Activated CD8-positive, alpha-beta memory T cell treated with anti-CD3 and anti-CD28 coated beads, Interleukin-2, amount 50 U/mL, for 4 hours (primary cell): ENCODE measurements at regions not wholly inside any gene's neighbourhood (a gene's known extent, or its start where the extent isn't known, plus 50 kb on each side); places are given as distances from the start of the nearest gene placed in this dataset.
"Not testable (repeated sequence)": the region's sequence is repeated elsewhere in the genome, so short reads cannot be mapped to it uniquely, and the experiment has no call there.

ENCODE experiments used
- DNase-seq: peaks from one replicate; pipeline ENCODE4 v3.0.0-alpha.2; 2020

GRCh38 chr15:66635817-66636216 is 66.2 kb upstream of the SMAD6 start:
- DNase-seq, result no peak

- not testable (repeated sequence) for DNase-seq
These were observed 65.0 kb upstream of the SMAD6 start for GRCh38 chr15:66637044-66637443.

GRCh38 chr15:66638377-66638776 is 63.7 kb upstream of the SMAD6 start:
- DNase-seq, result no peak

- no peak for DNase-seq
These were observed 60.3 kb upstream of the SMAD6 start for GRCh38 chr15:66641485-66642315.

GRCh38 chr15:66642514-66642913 is 59.5 kb upstream of the SMAD6 start:
- DNase-seq, result no peak

- no peak for DNase-seq
These were observed 59.0 kb upstream of the SMAD6 start for GRCh38 chr15:66643033-66643432.

- no peak for DNase-seq
These were observed 57.8 kb upstream of the SMAD6 start for GRCh38 chr15:66644000-66644787.

- DNase-seq, result no peak
These were observed 57.2 kb upstream of the SMAD6 start for GRCh38 chr15:66644869-66645268.

- no peak for DNase-seq
These were observed 55.7 kb upstream of the SMAD6 start for GRCh38 chr15:66646308-66646707.

GRCh38 chr15:66646799-66647198 is 55.2 kb upstream of the SMAD6 start:
- no peak for DNase-seq

GRCh38 chr15:66647358-66647757 is 54.7 kb upstream of the SMAD6 start:
- no peak for DNase-seq

GRCh38 chr15:66648588-66648987 is 53.4 kb upstream of the SMAD6 start:
- no peak for DNase-seq

- no peak for DNase-seq
These were observed 52.6 kb upstream of the SMAD6 start for GRCh38 chr15:66649235-66649984.

GRCh38 chr15:66650433-66650832 is 51.6 kb upstream of the SMAD6 start:
- DNase-seq, result no peak

GRCh38 chr15:66651198-66651597 is 50.8 kb upstream of the SMAD6 start:
- no peak for DNase-seq

- DNase-seq, result no peak
These were observed 50.0 kb upstream of the SMAD6 start for GRCh38 chr15:66651913-66652642.
